GM12865 (cell line): ENCODE measurements at regions not wholly inside any gene's neighbourhood (a gene's known extent, or its start where the extent isn't known, plus 50 kb on each side); places are given as distances from the start of the nearest gene placed in this dataset.

Source experiments
- DNase-seq: peaks from one replicate; pipeline ENCODE4 v3.0.0; 2010; ENCODE audit warnings: low read depth
- H3K4me3 ChIP-seq: 2 replicates; pipeline ENCODE4 v1.5.1; 2011; ENCODE audit warnings: mild to moderate bottlenecking, low read depth, low read length, control low read depth
- CTCF ChIP-seq: IDR thresholded peaks from 2 replicates; pipeline ENCODE4 v1.5.1; 2011; ENCODE audit warnings: low read length, control low read depth, low read depth, inconsistent platforms; ENCODE audit not compliant: insufficient read depth; ENCODE audit errors: missing control alignments

GRCh38 chr15:66630801-66631351 lies 65.1 kb upstream of the LCTL start:
- H3K4me3 ChIP-seq = no peak overlapping the region
- no peak for DNase-seq
- no peak for TF ChIP-seq CTCF

GRCh38 chr15:66631616-66632263 lies 65.9 kb upstream of the LCTL start:
- no peak for TF ChIP-seq CTCF
- H3K4me3 ChIP-seq = no peak overlapping the region
- no peak for DNase-seq

GRCh38 chr15:66633041-66633937 lies 67.5 kb upstream of the LCTL start:
- no peak for TF ChIP-seq CTCF
- no peak for DNase-seq
- H3K4me3 ChIP-seq = no peak overlapping the region

- no peak for TF ChIP-seq CTCF
- no peak for DNase-seq
- no peak overlapping the region for H3K4me3 ChIP-seq
Observed at GRCh38 chr15:66633938-66634250, 68.1 kb upstream of the LCTL start.

DNA sequence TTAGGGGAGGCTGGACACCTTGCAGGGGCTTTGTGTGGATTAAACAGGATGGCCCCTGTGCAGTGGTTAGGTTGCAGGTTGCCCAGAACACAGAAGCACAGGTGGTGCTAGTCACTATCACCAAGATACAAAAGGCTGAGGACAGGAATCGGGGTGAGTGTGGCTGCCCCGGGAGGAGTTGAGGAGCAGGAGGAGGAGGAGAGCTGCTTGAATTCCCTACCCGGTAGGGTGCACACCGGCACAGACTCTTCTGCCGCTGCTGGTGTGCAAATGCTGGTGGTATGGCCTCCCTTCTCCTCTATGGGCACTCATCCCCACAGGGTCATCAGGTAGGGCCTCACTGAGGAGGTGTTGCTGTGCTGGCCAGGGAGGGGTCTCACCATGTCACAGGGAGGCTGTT lies 67.5 kb upstream of the SMAD6 start:
- no peak for TF ChIP-seq CTCF
- no peak for DNase-seq
- H3K4me3 ChIP-seq = no peak overlapping the region

GRCh38 chr15:66635006-66635405 lies 67.0 kb upstream of the SMAD6 start:
- no peak overlapping the region for H3K4me3 ChIP-seq
- TF ChIP-seq CTCF = no peak
- no peak for DNase-seq
